OCI-M1 (cell line): ENCODE measurements at regions not wholly inside any gene's neighbourhood (a gene's known extent, or its start where the extent isn't known, plus 50 kb on each side); places are given as distances from the start of the nearest gene placed in this dataset.
"Not testable (repeated sequence)": the region's sequence is repeated elsewhere in the genome, so short reads cannot be mapped to it uniquely, and the experiment has no call there.

ENCODE experiments used
- DNase-seq: peaks from one replicate; lab custom pipeline; 2025; lab: John Stamatoyannopoulos, UW

DNA sequence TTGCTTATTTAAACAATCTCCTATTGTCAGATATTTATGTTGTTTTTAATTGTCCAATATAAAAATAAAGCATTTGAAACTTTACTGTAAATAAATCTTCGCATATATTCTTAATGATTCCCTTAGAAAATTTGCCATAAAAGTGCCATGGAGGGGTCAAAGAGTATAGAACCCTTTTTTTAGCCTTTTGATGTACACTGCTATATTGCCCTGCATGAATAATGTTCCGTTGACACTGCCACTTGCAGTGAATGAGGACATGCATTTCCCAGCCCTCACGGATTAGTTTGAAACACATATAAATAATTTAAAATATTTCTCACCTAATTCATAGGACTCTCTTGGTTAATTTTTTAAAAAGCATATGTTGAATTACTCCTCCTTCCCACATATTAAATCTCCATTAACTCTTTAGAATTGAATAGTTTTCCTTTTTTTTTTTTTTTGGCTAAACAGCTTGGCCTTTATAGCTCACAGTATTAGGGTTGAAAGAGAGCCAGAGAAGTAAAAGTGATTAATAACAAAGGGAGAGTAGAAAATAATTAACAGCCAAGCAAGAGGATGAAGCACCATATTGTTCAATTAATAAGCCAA lies 129.8 kb upstream of the SGCD start:
- DNase-seq = no peak

DNA sequence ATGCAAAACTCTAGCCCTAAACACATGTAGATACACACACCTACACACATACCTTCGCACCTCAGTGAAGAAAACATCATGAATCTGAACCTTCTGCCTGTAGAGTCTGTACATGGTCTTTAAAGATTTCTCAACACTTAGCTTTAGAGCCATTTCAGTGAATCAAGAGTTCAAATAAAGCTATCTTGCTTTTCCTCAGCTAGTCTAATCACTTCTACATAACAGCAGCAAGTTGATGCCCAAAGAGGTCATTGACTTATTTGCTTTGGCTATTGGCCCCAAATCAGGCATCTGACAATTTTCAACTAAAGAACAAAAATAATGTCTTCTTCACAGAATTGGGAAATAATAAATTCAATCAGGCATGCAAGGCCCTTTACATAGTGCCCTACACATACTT lies 127.9 kb upstream of the SGCD start:
- no peak for DNase-seq

DNA sequence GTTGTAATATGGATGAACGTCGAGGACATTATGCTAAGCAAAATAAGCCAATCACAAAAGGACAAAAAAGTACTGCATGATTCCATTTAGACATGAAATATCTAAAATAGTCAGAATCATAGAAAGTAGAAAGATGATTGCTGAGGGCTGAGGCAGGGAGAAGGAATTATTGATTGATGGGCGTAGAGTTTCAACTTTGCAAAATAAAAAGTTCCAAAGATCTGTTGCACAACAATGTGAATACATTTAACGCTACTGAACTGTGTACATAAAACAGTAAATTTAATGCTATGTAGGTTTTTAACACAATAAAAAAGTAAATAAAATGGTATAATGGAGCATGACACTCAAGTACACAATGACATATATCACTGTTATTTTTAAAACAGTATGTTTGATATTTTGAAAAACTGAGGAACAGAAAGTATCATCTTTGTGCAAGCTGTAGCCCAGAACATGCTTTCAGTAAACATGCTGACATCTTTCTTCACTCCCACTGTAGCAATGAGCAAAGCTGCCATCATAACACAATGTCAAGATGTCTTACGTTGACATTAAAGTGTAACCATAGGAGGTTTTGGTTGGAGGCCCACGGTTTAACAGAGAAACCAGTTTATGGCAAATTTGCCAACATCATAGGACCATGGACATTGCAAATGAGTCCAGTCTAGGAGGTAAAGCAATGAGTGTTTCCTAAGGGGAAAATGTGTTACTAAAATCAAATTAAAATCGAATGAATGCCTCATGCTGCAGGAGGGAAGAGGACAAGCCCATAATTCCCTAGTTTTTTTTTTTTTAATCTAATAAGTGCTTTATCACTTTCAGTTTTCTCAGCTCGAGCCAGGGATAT lies 125.8 kb upstream of the SGCD start:
- DNase-seq = no peak

DNA sequence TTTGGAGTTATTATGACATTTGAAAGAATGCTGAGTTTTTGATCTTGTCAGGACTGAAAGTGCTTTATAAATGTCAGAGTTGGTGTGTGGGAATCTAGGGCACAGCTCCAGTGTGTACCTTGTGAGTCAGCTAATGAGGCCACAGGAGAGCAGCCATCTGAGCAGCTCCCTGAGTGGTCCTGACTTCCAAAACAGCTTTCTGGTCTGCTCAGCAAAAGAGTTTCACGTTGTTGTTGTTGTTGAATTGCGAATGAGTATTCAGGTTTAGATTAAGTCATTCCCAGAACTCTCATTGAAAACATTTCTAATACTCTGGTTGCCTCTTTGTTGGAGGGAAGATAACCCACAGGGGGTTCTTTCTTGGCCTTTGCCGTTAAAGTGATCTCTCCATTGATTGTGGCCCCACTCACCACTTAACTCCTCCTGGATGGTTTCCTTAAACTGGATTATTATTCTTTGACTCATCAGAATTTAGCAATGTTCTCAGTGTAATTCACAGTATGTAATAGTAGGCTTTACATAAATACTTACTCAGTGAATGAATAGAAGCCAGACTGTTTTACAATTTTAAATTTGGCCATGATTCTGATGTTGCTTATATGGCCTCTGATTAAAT lies 125.1 kb upstream of the SGCD start:
- DNase-seq = no peak

DNA sequence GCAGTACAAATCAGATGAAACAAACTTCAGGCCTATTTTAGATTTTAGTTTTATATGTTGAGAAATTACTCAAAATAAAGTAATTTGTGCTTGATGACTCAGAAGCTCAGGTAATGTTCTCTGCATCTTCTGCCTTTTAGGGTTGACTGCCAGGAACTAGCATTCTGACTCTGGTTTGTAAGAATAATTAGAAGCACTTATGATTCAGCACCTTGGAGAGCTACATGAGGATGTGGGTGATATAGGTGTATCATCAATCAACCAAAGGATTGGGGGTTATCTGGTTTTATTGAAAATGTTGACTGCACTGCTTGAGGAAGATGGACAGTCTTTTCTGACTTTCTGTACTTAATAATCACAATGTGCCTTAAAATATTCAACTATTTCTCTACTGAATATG lies 118.7 kb upstream of the SGCD start:
- peak; percentile 14 for DNase-seq

DNA sequence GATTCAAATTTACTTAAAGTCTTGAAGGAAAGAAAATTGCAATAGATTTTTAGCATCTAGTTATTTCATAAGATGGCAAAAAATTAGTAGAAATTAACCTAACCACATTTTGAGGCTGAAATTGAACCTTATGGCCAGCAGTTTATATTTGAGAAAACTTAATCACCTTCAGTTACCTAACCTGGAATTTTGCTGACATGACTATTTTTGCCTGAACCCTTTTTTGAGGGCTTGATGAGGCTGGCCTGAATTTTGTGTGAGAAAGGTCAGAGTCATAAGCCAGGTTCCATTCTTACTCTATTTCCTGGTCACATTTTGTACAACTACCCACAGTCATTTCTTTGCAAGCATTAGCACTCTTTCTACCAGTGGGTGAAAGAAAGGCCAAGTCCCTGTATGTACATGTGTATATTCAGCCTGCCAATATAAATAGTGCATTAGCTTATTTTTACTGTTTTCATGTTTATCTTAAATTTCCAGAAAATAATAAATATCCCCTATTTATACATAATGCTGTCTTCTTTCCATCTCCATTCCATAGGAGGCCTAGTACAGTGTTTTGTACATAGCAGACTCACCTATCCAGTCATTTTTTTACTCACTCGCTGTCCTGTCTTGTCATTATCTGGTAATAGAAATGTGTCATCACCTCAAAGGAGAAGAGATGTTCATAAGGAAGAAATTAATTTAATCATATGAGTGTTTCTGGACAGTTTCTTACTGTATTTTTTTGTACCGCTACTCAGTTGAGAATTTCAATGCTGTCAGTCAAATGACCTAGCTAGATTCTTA lies 108.4 kb upstream of the SGCD start:
- no peak for DNase-seq

DNA sequence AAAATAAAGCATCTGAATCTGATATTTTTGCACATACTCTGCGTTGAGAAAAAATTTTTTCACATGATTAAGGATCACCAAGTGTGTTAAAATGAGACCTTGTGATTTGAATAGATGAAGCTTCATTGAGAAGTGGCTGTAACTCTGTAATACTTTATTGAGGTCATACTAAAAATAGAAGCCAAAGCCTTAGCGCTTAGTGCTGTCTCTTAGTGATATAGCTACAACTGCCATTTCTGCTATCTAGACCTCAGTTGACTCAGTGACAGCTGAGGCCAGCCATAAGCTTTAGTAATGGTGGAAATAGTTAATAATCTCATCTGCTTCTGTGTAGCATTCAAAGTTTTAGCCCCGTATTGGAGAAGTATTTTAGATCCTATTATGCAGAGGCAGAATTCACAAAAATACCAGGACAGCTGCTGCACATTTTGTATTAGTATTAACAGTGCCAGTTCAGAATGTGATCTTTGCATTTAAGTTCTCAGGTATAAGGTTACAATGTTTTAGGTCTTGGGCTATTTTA lies 107.4 kb upstream of the SGCD start:
- DNase-seq = no peak

DNA sequence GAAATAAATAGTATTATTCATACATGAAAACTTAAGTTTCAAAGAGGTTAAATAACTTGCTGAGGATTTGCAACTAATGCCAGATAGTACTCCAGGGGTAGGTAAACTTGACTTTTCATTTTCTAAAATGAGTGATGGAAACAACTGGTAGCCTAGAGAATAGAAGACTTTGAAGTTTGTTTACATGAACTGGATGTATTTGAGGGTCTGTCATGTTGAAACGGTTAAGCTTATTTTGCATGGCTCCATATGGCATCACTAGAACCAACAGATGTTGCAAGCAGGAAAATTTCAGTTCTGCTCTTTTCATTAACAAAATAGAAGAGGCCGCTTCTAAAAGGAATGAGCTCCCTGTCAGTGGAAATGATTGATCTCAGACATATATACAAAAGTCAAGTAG lies 105.1 kb upstream of the SGCD start:
- DNase-seq = no peak

DNA sequence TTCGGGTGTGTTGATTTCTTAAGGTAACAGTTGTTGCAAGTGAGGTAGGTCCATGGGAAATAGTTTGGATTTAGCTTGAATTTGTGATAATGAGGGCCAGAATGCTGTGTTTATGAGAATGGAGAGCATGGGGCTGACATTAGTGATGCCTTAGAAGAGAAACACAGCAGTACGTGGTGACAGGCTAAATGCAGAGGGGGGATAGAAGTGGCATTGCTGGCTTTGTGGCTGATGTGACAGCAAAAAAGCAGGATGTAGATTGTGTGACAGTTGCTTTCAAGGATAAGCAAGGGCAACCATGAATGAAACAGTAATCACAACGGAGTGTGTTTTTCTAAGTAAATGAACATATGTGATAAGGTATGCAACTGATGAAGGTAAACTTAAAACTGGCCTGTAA lies 103.4 kb upstream of the SGCD start:
- no peak for DNase-seq

DNA sequence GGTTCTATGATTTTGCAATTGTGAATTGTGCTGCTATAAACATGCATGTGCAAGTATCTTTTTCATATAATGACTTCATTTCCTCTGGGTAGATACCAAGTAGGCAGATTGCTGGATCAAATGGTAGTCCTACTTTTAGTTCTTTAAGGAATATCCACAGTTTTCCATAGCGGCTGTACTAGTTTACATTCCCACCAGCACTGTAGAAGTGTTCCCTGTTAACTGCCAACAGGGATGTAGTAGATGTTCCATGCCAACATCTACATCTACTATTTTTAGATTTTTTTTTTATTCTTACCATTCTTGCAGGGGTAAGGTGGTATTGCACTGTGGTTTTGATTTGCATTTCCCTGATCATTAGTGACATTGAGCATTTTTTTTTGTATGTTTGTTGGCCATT lies 100.5 kb upstream of the SGCD start:
- DNase-seq = not testable (repeated sequence)

DNA sequence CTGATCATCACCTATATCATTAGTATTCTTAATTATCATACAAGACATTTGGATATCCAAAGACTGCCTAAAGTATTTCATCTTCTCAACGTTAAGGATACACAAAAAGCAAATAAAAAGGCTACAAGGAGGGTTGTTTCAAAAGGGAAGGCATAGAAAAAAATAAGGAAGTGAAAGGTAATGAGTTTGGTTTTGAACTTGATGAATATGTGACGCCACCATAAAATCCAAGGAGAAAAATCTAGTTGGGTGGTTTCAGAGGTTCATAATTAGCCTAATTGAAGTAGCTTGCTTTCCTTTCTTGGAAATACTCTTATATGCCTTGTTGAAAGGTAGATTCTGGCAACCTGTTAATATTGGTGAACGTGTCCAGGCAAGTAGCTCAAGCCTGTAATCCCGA lies 96.1 kb upstream of the SGCD start:
- DNase-seq = no peak

DNA sequence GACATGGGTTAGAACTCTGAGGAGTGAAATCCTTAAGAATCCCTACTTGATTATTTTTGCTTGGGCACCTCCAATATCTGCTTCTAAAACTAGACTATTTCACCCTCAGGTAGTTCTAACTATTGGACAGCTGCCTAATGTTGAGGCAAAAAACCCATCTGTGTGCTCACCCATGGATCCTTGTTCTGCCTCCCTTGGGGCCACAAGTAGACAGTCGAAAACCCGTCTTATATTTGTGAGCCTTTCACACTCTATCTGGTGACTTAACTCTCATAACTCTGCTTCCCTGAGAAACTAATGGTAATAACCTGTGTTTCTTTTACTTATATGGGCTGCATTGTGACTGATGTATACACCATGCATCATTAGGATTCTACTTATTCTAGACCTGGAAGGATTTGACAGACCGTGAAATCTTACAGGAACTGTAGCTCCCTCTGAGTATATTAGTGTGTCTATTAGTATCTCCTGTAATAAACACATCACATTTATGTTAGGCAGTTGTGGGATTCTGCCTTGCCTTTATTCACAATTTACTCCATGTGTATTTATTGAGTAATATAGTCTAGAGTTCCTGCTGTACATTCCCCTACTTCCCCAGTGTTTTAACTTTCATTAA lies 94.6 kb upstream of the SGCD start:
- no peak for DNase-seq

DNA sequence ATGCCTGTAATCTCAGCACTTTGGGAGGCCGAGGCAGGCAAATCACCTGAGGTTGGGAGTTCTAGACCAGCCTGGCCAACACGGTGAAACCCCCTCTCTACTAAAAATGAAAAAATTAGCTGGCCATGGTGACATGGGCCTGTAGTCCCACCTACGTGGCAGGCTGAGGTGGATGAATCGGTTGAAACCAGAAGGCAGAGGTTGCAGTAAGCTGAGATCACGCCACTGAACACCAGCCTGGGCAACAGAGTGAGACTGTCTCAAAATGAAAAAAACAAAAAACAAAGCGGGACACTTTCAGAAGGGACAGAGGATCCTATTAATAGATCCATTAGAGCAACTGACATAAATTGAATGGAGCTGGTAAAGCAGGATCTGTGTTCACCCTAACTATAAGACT lies 89.6 kb upstream of the SGCD start:
- DNase-seq = no peak

DNA sequence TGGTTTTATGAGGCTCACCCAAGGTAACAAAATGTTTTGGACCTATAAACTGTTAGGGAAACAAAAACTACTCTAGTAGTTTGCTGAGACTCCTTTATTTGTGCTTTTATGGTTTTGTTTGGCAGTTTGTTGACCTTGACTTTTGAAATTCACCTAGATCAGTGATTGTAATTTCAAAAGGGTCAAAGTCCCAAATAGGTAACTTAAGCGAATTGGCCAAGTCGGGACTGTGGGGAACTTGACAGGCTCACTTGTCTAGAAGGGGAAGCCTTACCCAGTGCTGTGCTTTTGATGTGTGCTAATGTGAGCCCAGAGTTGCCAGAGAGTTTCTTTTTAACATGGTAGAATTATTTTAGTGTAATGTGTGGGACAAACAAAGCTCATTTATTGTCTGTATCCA lies 87.2 kb upstream of the SGCD start:
- no peak for DNase-seq

DNA sequence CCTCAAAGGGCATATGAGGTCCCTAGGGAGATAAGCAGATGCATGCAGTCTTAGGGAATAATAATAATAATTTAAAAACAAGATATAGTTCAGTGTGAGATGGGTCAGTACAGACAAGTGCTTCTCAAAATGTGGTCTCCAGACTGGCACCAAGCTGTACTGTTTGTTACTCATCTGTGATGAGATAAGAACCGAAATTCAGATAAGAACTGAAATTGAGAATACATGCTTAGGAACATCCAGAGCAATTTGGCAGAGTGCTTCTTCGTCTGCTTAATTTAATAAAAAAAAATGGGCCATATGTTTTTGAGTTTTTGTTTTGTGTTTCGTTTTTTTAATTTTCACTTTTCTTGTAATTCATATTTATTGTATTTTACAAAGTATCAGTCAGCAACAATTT lies 86.5 kb upstream of the SGCD start:
- no peak for DNase-seq

DNA sequence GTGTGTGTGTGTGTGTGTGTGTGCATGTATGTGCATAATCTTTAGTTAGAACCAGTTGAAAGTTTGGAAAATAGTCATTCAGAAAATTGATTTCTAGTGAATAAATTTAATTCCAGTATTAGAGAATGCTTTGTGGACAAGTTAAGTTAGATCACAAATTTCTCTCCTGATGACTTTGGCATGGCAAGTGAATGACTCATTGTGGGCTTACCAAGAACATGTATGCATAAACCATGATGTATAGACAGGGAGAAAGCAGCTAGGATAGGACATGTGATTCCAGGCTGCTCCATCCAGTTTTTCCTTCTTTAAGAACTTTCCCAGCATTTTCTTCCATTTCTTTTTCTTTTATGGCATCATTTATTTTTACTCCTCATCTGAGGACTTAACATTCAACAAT lies 85.7 kb upstream of the SGCD start:
- DNase-seq = no peak

DNA sequence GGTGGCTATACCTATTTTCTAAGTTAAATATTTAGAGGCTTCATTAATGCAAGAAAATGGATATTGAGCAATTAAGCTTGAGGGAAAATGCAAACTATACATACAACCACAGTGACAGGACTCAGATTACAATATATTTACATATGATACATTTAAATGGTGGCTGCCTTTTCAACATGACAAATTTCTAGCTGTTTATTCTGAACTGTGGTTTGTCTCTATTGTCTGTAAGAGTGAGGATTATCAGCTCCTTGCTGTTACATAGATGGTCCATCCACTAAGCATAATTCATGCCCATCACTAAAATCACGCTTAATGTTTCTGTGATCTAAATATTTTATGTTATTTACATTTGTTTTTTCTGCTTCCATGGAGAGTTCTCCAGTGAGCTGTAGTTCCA lies 81.1 kb upstream of the SGCD start:
- DNase-seq = no peak

DNA sequence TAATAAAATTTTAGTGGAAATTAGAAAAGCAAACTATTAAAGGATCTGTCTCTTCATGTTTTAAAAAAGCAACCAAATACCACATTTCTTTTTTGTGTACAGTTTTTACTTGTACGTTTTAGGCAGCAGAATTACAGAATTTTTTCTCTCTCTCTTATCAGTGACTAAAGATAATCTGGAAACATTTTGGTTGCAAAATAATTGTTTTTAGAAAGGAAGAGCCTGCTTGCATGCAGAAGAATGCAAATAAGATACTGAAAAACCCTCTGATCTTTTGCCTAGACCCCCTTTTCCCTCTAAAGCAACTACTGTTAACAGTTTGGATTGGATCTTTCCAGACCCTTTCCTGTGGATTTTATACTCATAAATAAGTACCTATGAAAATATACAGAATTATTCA lies 75.9 kb upstream of the SGCD start:
- DNase-seq = no peak

DNA sequence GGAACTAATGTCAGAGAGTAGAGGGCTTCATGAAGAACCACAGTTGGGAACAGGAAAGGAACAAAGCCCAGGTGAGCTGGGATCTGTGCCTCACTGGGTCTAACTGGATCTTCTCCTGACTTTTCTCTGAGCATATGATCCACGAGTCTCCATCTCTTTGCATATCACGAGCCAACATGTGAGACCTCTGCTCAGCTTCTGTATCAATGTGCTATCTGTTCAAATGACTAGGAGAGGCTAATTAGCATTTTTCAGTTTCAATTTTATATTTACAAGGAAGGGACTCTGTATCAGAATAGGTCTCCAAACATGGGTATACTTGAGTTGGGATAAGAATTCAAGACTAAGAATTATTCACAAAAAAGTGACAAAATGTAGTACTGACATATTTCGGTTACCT lies 73.8 kb upstream of the SGCD start:
- no peak for DNase-seq

DNA sequence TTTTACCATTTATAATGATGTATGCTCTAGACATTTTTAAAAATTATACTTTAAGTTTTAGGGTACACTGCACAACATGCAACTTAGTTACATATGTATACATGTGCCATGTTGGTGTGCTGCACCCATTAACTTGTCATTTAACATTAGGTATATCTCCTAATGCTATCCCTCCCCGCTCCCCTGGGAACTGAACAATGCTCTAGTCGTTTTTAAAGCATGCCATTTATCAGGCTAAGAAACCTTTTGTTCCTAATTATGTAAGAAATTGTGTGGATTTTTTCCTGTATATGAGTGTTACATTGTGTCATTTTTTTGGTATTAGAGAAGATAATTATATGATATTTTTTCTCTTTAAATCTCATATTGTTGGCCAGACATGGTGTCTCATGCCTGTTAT lies 72.8 kb upstream of the SGCD start:
- DNase-seq = no peak

DNA sequence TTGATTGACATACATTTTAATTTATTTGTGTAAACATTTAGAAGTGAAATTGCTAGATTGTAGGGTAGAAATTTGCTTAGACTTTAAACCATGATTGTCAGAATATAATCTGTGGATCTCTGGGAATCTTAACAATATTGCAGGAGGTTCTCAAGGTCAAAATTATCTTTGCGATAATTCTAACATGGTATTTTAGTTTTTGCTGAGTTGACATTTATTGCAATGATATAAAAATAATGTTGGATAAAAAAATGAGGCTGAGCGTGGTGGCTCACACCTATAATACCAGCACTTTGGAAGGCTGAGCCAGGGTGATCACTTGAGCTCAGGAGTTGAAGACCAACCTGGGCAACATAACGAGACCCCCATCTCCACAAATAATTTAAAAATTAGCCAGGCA lies 70.3 kb upstream of the SGCD start:
- no peak for DNase-seq

DNA sequence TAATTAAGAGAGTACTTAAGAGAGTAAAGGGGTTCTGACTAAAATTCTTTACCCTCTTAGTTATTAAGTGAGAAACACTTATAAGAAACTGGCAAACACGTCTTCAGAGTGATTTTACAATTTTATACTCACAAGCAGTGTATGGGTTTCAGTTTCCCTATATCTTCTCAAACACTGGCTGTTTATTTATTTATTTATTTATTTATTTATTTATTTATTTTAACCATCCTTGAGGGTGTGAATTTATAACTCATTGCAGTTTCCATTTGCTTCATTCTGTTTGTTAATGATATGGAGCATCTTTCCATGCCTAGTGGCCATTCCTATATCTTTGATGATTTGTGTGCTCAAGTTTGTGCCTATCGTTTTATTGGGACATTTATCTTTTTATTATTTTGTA lies 68.0 kb upstream of the SGCD start:
- no peak for DNase-seq
